Astrocyte of the spinal cord (primary cell): ENCODE measurements at regions not wholly inside any gene's neighbourhood (a gene's known extent, or its start where the extent isn't known, plus 50 kb on each side); places are given as distances from the start of the nearest gene placed in this dataset.

ENCODE experiments used
- DNase-seq: peaks from one replicate; pipeline ENCODE4 v3.0.0; 2011; ENCODE audit warnings: low read depth, low spot score
- H3K4me3 ChIP-seq: 2 replicates; pipeline ENCODE4 v1.5.1; 2011; ENCODE audit warnings: low read depth, mild to moderate bottlenecking, low read length, moderate library complexity
- in situ Hi-C: cut with HindIII; loops from 2 replicates; pipeline ENCODE4 v1.10.0; 2017; ENCODE audit warnings: low sequenced_read_pairs
- TF ChIP-seq, protein P1 (sequence below): IDR thresholded peaks from 2 replicates; pipeline ENCODE4 v1.5.1; 2012; ENCODE audit warnings: low read depth, mild to moderate bottlenecking, low read length, inconsistent platforms

DNA sequence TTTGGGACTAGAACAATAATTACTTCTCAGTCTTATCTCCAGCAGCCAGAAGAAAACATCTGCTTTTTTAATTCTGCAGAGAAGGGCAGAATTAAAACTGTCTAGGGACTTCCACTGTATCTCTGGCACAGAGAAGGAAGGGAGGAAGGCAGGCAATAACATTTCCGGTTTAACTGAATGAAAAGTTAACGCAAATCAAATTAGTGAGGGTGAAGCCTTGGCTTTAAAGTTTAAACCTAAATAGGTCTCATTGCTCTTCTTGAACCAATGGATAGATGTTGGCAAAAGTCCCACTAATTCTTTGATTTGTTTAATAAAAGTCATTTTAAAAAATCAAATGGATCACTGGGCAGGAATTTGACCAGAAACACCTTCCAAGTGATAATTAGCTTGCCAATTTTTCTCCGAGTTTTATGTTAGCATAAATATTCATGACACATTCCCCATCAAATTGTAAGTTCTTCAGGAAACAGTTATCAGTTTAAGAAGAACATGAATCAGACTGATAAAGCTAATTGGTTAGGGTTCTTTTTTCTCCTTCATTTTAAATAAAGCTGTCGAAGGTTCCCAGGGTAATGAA lies 181.9 kb downstream of the SLC15A5 start:
- H3K4me3 ChIP-seq, result no peak overlapping the region
- TF ChIP-seq, protein P1, sequence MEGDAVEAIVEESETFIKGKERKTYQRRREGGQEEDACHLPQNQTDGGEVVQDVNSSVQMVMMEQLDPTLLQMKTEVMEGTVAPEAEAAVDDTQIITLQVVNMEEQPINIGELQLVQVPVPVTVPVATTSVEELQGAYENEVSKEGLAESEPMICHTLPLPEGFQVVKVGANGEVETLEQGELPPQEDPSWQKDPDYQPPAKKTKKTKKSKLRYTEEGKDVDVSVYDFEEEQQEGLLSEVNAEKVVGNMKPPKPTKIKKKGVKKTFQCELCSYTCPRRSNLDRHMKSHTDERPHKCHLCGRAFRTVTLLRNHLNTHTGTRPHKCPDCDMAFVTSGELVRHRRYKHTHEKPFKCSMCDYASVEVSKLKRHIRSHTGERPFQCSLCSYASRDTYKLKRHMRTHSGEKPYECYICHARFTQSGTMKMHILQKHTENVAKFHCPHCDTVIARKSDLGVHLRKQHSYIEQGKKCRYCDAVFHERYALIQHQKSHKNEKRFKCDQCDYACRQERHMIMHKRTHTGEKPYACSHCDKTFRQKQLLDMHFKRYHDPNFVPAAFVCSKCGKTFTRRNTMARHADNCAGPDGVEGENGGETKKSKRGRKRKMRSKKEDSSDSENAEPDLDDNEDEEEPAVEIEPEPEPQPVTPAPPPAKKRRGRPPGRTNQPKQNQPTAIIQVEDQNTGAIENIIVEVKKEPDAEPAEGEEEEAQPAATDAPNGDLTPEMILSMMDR, result no peak
- no peak for DNase-seq
- in situ Hi-C loops, result no loop called here

DNA sequence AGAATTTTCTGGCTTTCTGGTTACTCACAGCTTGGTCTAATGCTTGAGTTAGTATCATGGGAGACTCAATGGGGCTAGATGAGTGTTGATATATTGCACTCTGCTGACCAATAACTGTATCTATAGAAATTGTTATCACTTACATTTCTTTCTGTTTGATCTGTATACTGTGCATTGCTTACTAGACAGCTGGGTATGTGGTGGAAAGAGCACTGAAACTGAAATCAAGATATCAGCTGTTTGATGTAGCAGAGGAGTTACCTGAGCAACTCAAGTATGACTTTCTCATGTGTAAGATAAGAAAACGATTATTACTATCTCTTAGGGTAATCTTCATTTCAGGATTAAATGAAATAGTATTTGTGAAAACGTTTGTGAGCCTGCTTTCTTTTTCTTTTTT lies 183.0 kb downstream of the SLC15A5 start:
- TF ChIP-seq, protein P1, result no peak
- no peak for DNase-seq
- no peak overlapping the region for H3K4me3 ChIP-seq
- in situ Hi-C loops, result no loop called here

DNA sequence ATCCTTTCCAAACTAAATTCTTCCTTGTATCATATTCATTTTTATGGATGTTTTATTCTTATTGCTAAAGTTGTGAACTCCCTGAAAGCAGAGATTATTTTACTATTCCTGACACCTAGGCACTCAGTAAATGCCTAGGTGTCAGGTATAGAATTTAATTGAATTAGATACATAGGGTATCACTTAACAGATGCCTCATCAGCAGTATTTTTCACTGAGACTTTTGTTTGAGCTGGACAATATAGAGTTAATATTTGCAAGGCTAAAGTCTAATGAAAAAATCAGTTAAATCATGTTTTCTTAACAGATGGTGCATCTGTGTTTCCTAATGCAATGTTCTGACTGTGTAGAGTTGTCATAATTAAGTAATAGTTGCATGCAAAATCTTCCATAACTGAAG lies 182.7 kb downstream of the DERA start:
- no peak for DNase-seq
- H3K4me3 ChIP-seq, result no peak overlapping the region
- in situ Hi-C loops, result no loop called here
- TF ChIP-seq, protein P1, result no peak

DNA sequence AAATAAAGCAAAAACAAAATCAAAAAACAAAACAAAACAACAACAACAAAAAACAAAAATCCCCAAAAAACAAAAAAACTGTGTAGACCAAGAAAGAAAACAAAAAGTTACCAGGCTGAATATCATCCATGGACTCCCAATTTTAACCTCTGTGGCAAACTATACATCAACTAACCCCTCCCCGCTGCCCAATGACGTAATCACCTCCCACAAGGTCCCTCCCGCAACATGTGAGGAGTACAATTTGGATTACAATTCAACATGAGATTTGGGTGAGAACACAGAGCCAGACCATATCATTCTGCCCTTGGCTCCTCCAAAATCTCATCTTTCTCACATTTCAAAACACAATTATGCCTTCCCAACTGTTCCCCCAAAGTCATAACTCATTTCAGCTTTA lies 179.8 kb downstream of the DERA start:
- H3K4me3 ChIP-seq, result no peak overlapping the region
- TF ChIP-seq, protein P1, result no peak
- in situ Hi-C loops, result no loop called here
- DNase-seq, result no peak

DNA sequence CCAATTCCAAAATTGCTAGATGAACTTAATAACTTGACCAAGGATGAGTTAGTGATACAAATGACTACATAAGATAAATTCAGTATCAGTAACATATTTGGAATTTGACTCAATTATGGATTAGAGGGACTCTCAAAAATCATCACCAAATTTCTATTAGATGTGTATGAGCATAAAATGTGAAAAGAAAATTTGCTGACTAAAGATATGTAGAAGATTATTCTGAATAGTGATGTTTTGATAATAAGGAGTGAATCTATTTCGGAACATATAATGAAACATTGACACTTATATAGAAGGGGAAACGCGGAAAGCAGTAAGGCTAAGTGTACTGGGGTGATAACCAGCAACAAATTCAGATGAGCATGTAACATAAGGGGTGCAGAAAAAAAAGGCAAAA lies 177.3 kb downstream of the DERA start:
- no peak for DNase-seq
- in situ Hi-C loops, result no loop called here
- TF ChIP-seq, protein P1, result no peak
- no peak overlapping the region for H3K4me3 ChIP-seq
